Vagina (tissue), 2 donors: ENCODE measurements at regions not wholly inside any gene's neighbourhood (a gene's known extent, or its start where the extent isn't known, plus 50 kb on each side); places are given as distances from the start of the nearest gene placed in this dataset.
"Not testable (repeated sequence)": the region's sequence is repeated elsewhere in the genome, so short reads cannot be mapped to it uniquely, and the experiment has no call there.

Experiments used
- DNase-seq, 2 donors: peaks; one replicate each; pipeline ENCODE4 v3.0.0-alpha.2; 2017; ENCODE audit errors: extremely low spot score in 2 of 2
- H3K27ac ChIP-seq: fragments of 200-600 bp; sonication (generic); one replicate; pipeline ENCODE4 v1.5.1; 2019
- H3K27me3 ChIP-seq: fragments of 200-600 bp; sonication (generic); one replicate; pipeline ENCODE4 v1.5.1; 2019
- H3K36me3 ChIP-seq, 2 donors: fragments of 200-600 bp; sonication (generic); one replicate each; pipeline ENCODE4 v1.5.1; 2017 to 2019
- H3K4me1 ChIP-seq: fragments of 200-600 bp; sonication (generic); one replicate; pipeline ENCODE4 v1.5.1; 2019
- H3K4me3 ChIP-seq, 2 donors: fragments of 200-600 bp; sonication (generic); 1 replicate in 1 of 2; 2 replicates in 1 of 2; pipeline ENCODE4 v1.5.1; 2016 to 2019
- H3K9me3 ChIP-seq: fragments of 200-600 bp; sonication (generic); one replicate; pipeline ENCODE4 v1.5.1; 2019
- POLR2A ChIP-seq, 2 donors: fragments of 450-650 bp; IDR thresholded peaks; one replicate each; pipeline ENCODE4 v1.6.1; 2017; ENCODE audit warnings: antibody characterized with exemption in 2 of 2, mild to moderate bottlenecking in 2 of 2, moderate library complexity in 2 of 2
- POLR2AphosphoS5 ChIP-seq, 2 donors: sonication (generic); formaldehyde crosslinking; IDR thresholded peaks; one replicate each; pipeline ENCODE4 v1.9.0; 2017; ENCODE audit warnings: antibody characterized with exemption in 2 of 2, mild to moderate bottlenecking in 2 of 2, low read depth in 1 of 2; ENCODE audit not compliant: insufficient read depth in 1 of 2
- intact Hi-C: fragments of 100-400 bp; cut with DNase I; formaldehyde crosslinking; loops from one replicate; pipeline ENCODE4 v1.15.1; 2023
- TF ChIP-seq, protein P1 (sequence below), 3 experiments: fragments of 450-650 bp in 2 of 3; fragments of 200-600 bp in 1 of 3; sonication (generic) in 1 of 3; IDR thresholded peaks; one replicate each; pipeline ENCODE4 v1.5.1; 2017 to 2019; ENCODE audit warnings: antibody characterized with exemption in 3 of 3, mild to moderate bottlenecking in 2 of 3, moderate library complexity in 2 of 3

DNA sequence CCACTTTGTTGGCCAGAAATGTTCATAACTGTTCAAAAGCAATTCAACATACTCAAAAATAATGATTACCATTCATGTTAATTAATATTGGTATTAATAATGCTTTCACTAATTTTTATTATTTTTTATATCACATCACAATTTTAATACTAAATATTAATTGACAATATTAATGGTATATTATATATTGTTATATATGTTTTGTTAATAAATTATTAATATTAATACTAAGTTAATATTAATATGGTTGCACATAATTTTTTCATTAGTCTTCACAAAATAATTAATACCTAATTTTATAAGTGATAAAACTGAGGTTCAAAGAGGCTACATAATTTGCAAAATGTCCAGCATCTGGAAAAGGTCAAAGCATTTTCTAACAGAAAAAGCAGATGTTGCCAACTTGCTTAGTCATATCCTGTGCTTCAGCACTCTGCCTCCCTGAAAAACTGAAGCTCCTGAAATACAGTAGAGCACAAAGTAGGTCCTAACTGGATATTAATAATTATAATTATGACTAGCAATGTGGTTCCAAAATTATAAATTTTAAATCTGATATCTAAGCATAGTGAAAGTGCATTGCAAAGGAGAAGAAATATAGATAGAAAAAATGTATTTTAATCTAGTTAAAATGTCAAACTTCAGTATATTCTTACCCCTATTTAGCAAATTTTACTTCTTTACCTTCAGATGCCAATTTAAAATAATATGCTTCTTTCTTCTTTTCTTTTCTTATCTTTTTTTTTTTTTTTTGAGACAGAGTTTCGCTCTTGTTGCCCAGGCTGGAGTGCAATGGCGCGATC lies 123.2 kb upstream of the TNFSF4 start:
- Histone ChIP-seq H3K27me3 (no peaks in the 10 kb centered on the region), H3K36me3 (no peaks in the 10 kb centered on the region), H3K9me3 (no peaks in the 10 kb centered on the region), H3K27ac (no peak overlapping the region), H3K4me3 (no peak overlapping the region), H3K4me1 (no peaks in the 10 kb centered on the region)
- no peak for DNase-seq
- TF ChIP-seq, protein P1, sequence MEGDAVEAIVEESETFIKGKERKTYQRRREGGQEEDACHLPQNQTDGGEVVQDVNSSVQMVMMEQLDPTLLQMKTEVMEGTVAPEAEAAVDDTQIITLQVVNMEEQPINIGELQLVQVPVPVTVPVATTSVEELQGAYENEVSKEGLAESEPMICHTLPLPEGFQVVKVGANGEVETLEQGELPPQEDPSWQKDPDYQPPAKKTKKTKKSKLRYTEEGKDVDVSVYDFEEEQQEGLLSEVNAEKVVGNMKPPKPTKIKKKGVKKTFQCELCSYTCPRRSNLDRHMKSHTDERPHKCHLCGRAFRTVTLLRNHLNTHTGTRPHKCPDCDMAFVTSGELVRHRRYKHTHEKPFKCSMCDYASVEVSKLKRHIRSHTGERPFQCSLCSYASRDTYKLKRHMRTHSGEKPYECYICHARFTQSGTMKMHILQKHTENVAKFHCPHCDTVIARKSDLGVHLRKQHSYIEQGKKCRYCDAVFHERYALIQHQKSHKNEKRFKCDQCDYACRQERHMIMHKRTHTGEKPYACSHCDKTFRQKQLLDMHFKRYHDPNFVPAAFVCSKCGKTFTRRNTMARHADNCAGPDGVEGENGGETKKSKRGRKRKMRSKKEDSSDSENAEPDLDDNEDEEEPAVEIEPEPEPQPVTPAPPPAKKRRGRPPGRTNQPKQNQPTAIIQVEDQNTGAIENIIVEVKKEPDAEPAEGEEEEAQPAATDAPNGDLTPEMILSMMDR (IDR thresholded peaks at IDR 0.05) = no peak
- TF ChIP-seq POLR2AphosphoS5 (IDR thresholded peaks at IDR 0.05; ENCODE audit: insufficient read depth in 1 of 2, low read depth in 1 of 2) = no peak
- no peak for TF ChIP-seq POLR2A (IDR thresholded peaks at IDR 0.05)
- intact Hi-C loops = no loop called here

DNA sequence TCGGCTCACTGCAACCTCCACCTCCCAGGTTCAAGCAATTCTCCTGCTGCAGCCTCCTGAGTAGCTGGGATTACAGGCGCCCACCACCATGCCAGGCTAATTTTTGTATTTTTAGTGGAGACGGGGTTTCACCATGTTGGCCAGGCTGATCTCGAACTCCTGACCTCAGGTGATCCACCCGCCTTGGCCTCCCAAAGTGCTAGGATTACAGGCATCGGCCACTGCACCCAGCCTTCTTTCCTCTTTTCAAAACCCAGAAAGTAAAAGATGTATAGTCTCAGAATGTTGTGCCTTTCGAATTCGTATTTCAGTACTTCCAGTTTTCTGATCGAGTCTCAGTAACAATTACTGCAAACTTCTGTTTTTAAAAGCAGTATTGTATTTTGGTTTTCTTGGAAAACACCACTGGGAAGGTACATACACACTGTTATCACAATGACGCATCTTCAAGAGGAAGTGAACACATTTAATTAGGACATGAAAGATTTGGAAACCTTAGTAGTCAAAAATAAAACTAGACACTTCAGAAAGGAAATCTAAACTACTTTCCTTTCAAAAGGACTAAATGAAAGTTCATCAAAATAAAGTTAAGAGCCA lies 123.9 kb upstream of the TNFSF4 start:
- H3K27me3 ChIP-seq, H3K36me3 ChIP-seq, DNase-seq, H3K4me1 ChIP-seq, H3K4me3 ChIP-seq, H3K9me3 ChIP-seq, intact Hi-C loops, H3K27ac ChIP-seq: not testable (repeated sequence)

DNA sequence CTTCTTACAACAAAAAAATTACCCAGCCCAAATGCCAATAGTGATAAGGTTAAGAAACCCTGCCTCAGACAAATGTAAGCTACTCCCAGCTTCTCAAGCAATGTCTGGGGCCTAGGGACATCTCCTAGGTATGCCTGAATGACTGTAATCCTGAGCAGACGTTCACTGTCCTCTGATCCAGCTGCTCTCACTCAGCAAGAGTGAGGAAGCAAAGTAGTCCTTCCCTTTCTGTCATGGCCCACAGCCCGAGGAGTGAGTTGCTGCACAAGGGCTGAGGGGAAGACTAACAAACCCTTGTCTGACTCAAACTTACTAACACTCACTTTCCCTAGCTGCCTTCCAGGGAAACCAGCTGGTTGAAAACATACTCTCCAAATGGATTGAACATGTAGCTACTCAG lies 124.9 kb upstream of the TNFSF4 start:
- intact Hi-C loops = no loop called here
- no peak for DNase-seq
- Histone ChIP-seq H3K27me3 (no peaks in the 10 kb centered on the region), H3K4me1 (no peaks in the 10 kb centered on the region), H3K27ac (no peak overlapping the region), H3K4me3 (no peak overlapping the region), H3K36me3 (no peaks in the 10 kb centered on the region), H3K9me3 (no peaks in the 10 kb centered on the region)
- TF ChIP-seq POLR2A (IDR thresholded peaks at IDR 0.05) (no peak), POLR2AphosphoS5 (IDR thresholded peaks at IDR 0.05; ENCODE audit: insufficient read depth in 1 of 2, low read depth in 1 of 2) (no peak)
- TF ChIP-seq, protein P1 (IDR thresholded peaks at IDR 0.05) = no peak

- TF ChIP-seq POLR2AphosphoS5 (IDR thresholded peaks at IDR 0.05; ENCODE audit: insufficient read depth in 1 of 2, low read depth in 1 of 2) = no peak
- no peak for TF ChIP-seq POLR2A (IDR thresholded peaks at IDR 0.05)
- TF ChIP-seq, protein P1 (IDR thresholded peaks at IDR 0.05) = no peak
- DNase-seq = no peak
- no peaks in the 10 kb centered on the region for H3K36me3 ChIP-seq
- H3K4me3 ChIP-seq = no peak overlapping the region
- H3K4me1 ChIP-seq = no peaks in the 10 kb centered on the region
- H3K27ac ChIP-seq = no peak overlapping the region
- intact Hi-C loops = no loop called here
- H3K9me3 ChIP-seq = no peaks in the 10 kb centered on the region
- no peaks in the 10 kb centered on the region for H3K27me3 ChIP-seq
These were observed 126.5 kb upstream of the TNFSF4 start for GRCh38 chr1:173333581-173333980.

DNA sequence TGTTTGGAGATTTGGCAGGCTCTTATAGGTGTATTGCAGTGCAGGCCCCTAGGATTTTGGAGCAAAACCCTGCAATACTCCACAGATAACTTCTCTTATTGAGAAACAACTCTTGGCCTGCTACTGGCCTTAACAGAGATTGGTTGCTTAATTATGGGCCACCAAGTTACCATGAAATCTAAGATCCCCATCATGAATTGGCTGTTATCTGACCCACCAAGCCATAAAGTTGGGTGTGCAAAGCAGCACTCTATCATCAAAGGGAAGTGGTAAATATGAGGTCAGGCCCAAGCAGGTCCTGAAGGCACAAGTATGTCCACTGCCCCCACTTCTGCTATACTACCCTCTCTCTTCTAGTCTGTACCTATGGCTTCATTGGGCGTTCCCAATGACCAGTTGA lies 130.0 kb upstream of the TNFSF4 start:
- Histone ChIP-seq H3K27me3 (no peaks in the 10 kb centered on the region), H3K36me3 (no peaks in the 10 kb centered on the region), H3K4me3 (no peak overlapping the region), H3K27ac (no peak overlapping the region), H3K9me3 (no peaks in the 10 kb centered on the region), H3K4me1 (no peaks in the 10 kb centered on the region)
- no peak for DNase-seq
- intact Hi-C loops = no loop called here
- TF ChIP-seq, protein P1 (IDR thresholded peaks at IDR 0.05) = no peak
- TF ChIP-seq POLR2AphosphoS5 (IDR thresholded peaks at IDR 0.05; ENCODE audit: insufficient read depth in 1 of 2, low read depth in 1 of 2) = no peak
- TF ChIP-seq POLR2A (IDR thresholded peaks at IDR 0.05) = no peak
